ENCODE measurements at regions not wholly inside any gene's neighbourhood (a gene's known extent, or its start where the extent isn't known, plus 50 kb on each side); places are given as distances from the start of the nearest gene placed in this dataset.

GRCh38 chr2:228556717-228557116, 375.2 kb upstream of the SPHKAP start:
- TF ChIP-seq CTCF (IDR thresholded peaks at IDR 0.05; ENCODE audit: insufficient read depth, low read length) (no peak), REST (IDR thresholded peaks at IDR 0.05; ENCODE audit: insufficient replicate concordance, low read depth) (no peak), POLR2AphosphoS5 (IDR thresholded peaks at IDR 0.05; ENCODE audit: low read depth) (no peak), SPI1 (IDR thresholded peaks at IDR 0.05; ENCODE audit: borderline replicate concordance, low read depth) (no peak)

All from HL-60 (cell line).